VCaP (cell line): ENCODE measurements at regions not wholly inside any gene's neighbourhood (a gene's known extent, or its start where the extent isn't known, plus 50 kb on each side); places are given as distances from the start of the nearest gene placed in this dataset.

ENCODE experiments used
- H3K27ac ChIP-seq: fragments of 450-650 bp; 2 replicates; pipeline ENCODE4 v1.5.1; 2017
- CTCF ChIP-seq: fragments of 450-650 bp; conservative IDR thresholded peaks from 2 replicates; pipeline ENCODE4 v1.5.1; 2017; ENCODE audit warnings: mild to moderate bottlenecking, moderate library complexity

- no peak for TF ChIP-seq CTCF
- no peak overlapping the region for H3K27ac ChIP-seq
These were observed 231.0 kb upstream of the EEF2KMT start for GRCh38 chr16:5328546-5328945.

GRCh38 chr16:5326395-5326794 is 228.8 kb upstream of the EEF2KMT start:
- no peak overlapping the region for H3K27ac ChIP-seq
- TF ChIP-seq CTCF: no peak

- TF ChIP-seq CTCF: no peak
These were observed 228.3 kb upstream of the EEF2KMT start for GRCh38 chr16:5325932-5326331.

GRCh38 chr16:5323284-5324141 is 225.9 kb upstream of the EEF2KMT start:
- no peak overlapping the region for H3K27ac ChIP-seq
- no peak for TF ChIP-seq CTCF

More at GRCh38 chr16:5325932-5326331, 228.3 kb upstream of the EEF2KMT start:
- H3K27ac ChIP-seq: no peak overlapping the region

- H3K27ac ChIP-seq: no peak overlapping the region
- no peak for TF ChIP-seq CTCF
These were observed 224.3 kb upstream of the EEF2KMT start for GRCh38 chr16:5321930-5322329.

- TF ChIP-seq CTCF: no peak
- no peak overlapping the region for H3K27ac ChIP-seq
These were observed 222.2 kb upstream of the EEF2KMT start for GRCh38 chr16:5319799-5320198.

GRCh38 chr16:5315914-5316313 is 218.3 kb upstream of the EEF2KMT start:
- H3K27ac ChIP-seq: no peak overlapping the region
- TF ChIP-seq CTCF: no peak
